GM12878 (cell line): ENCODE measurements at regions not wholly inside any gene's neighbourhood (a gene's known extent, or its start where the extent isn't known, plus 50 kb on each side); places are given as distances from the start of the nearest gene placed in this dataset.

Experiments used
- ATAC-seq: fragments of 200-7000 bp; cut with Tn5 transposase; 3 replicates; pipeline ENCODE4 v1.9.1; 2020; ENCODE audit warnings: mild to moderate bottlenecking, moderate library complexity
- BruUV-seq: library from RNA; stranded (reverse); fragments of 400-500 nt; replicated peaks from 2 replicates; lab custom pipeline; 2021; lab: Mats Ljungman, UMichigan
- CTCF ChIA-PET: fragments of 300-600 bp; sonication (Branson Sonifier 250); formaldehyde crosslinking; extraction: SDS; loops from one replicate; lab custom pipeline; 2021; ENCODE audit warnings: inconsistent platforms; lab: Yijun Ruan, JAX
- POLR2A ChIA-PET: fragments of 350-600 bp; formaldehyde crosslinking; extraction: SDS; loops from one replicate; lab custom pipeline; 2021; ENCODE audit warnings: inconsistent platforms; lab: Charles Lee
- RAD21 ChIA-PET: fragments of 300-600 bp; sonication (Branson Sonifier 250); formaldehyde crosslinking; loops from one replicate; lab custom pipeline; 2023; ENCODE audit warnings: antibody characterized with exemption; ENCODE audit not compliant: unreplicated experiment; lab: Charles Lee
- SMC1A ChIA-PET: fragments of 300-600 bp; sonication (Branson Sonifier 250); formaldehyde crosslinking; loops from one replicate; lab custom pipeline; 2023; ENCODE audit not compliant: unreplicated experiment, uncharacterized antibody; lab: Charles Lee
- DNase-seq: peaks from one replicate; pipeline ENCODE4 v3.0.0-alpha.2; 2011; ENCODE audit warnings: low read depth, low spot score
- FAIRE-seq: peaks from 3 replicates; lab custom pipeline; 2011; peaks lifted over from hg19 to GRCh38; lab: Jason Lieb, UNC
- H2AFZ ChIP-seq: 2 replicates; pipeline ENCODE4 v1.6.0; 2011; ENCODE audit warnings: low read depth, low read length, control low read depth; ENCODE audit not compliant: control insufficient read depth
- H3K27ac ChIP-seq: 2 replicates; pipeline ENCODE4 v1.5.1; 2011; ENCODE audit warnings: control low read depth; ENCODE audit not compliant: control insufficient read depth, insufficient read depth
- H3K27me3 ChIP-seq, 2 experiments: replicated peaks in 1 of 2; 2 replicates each; pipeline versions ENCODE4 v1.6.0 to v1.6.1; 2011; ENCODE audit warnings: low read length in 1 of 2; ENCODE audit not compliant: control insufficient read depth in 2 of 2, insufficient read depth in 2 of 2
- H3K36me3 ChIP-seq, 2 experiments: 2 replicates each; pipeline ENCODE4 v1.5.1; 2011; ENCODE audit warnings: low read length in 1 of 2; ENCODE audit not compliant: control insufficient read depth in 2 of 2, insufficient read depth in 2 of 2
- H3K4me1 ChIP-seq: 2 replicates; pipeline ENCODE4 v1.6.1; 2011; ENCODE audit warnings: mild to moderate bottlenecking, low read length, moderate library complexity, mixed read lengths; ENCODE audit not compliant: control insufficient read depth, insufficient read depth
- H3K4me2 ChIP-seq: 2 replicates; pipeline ENCODE4 v1.6.0; 2011; ENCODE audit warnings: control low read depth; ENCODE audit not compliant: control insufficient read depth, insufficient read depth
- H3K4me3 ChIP-seq: fragments of 200-600 bp; sonication (generic); 2 replicates; pipeline ENCODE4 v1.5.1; 2016
- H3K79me2 ChIP-seq: 2 replicates; pipeline ENCODE4 v1.6.0; 2011; ENCODE audit warnings: low read length; ENCODE audit not compliant: control insufficient read depth, insufficient read depth
- H3K9ac ChIP-seq: 2 replicates; pipeline ENCODE4 v1.8.0; 2011; ENCODE audit warnings: low read length, control low read depth, mixed read lengths; ENCODE audit not compliant: control insufficient read depth, insufficient read depth
- H3K9me3 ChIP-seq: replicated peaks from 3 replicates; pipeline ENCODE4 v1.5.1; 2011; ENCODE audit warnings: mild to moderate bottlenecking, low read length; ENCODE audit not compliant: control insufficient read depth, insufficient read depth
- H4K20me1 ChIP-seq: 2 replicates; pipeline ENCODE4 v1.6.0; 2011; ENCODE audit not compliant: control insufficient read depth, insufficient read depth
- BCL11A ChIP-seq: IDR thresholded peaks from 2 replicates; pipeline ENCODE4 v1.6.1; 2011; ENCODE audit warnings: low read depth, low read length
- BMI1 ChIP-seq: fragments of 450-650 bp; IDR thresholded peaks from 2 replicates; pipeline ENCODE4 v1.6.1; 2016; ENCODE audit warnings: mild to moderate bottlenecking, moderate library complexity, borderline replicate concordance
- CBX3 ChIP-seq: fragments of 200-600 bp; sonication (generic); IDR thresholded peaks from 2 replicates; pipeline ENCODE4 v1.6.1; 2016; ENCODE audit warnings: low read depth, borderline replicate concordance
- FOXK2 ChIP-seq: fragments of 450-650 bp; IDR thresholded peaks from 2 replicates; pipeline ENCODE4 v1.6.1; 2017; ENCODE audit warnings: mild to moderate bottlenecking, moderate library complexity
- IKZF2 ChIP-seq, 2 experiments: fragments of 450-650 bp; IDR thresholded peaks; 2 replicates each; pipeline ENCODE4 v1.6.1; 2017; ENCODE audit warnings: mild to moderate bottlenecking in 2 of 2, moderate library complexity in 2 of 2
- JUND ChIP-seq: IDR thresholded peaks from 2 replicates; pipeline ENCODE4 v1.6.1; 2012; ENCODE audit warnings: low read depth, mild to moderate bottlenecking, low read length, improper control_type of control experiment, moderate library complexity
- MAX ChIP-seq: IDR thresholded peaks from 2 replicates; pipeline ENCODE4 v1.6.1; 2012; ENCODE audit warnings: low read depth, low read length, improper control_type of control experiment
- MYB ChIP-seq: fragments of 150-350 bp; IDR thresholded peaks from 2 replicates; pipeline ENCODE4 v1.6.1; 2014; ENCODE audit warnings: mild to moderate bottlenecking, low read depth, low read length, borderline replicate concordance
- MYC ChIP-seq: IDR thresholded peaks from 2 replicates; pipeline ENCODE4 v1.6.1; 2011; ENCODE audit warnings: mild to moderate bottlenecking, low read length, moderate library complexity, inconsistent platforms; ENCODE audit not compliant: insufficient read depth, insufficient replicate concordance, insufficient read length, severe bottlenecking
- NFIC ChIP-seq: IDR thresholded peaks from 2 replicates; pipeline ENCODE4 v1.6.1; 2012; ENCODE audit warnings: low read depth, mild to moderate bottlenecking, inconsistent platforms, low read length, moderate library complexity
- NKRF ChIP-seq: fragments of 450-650 bp; conservative IDR thresholded peaks from 2 replicates; pipeline ENCODE4 v1.6.1; 2017; ENCODE audit warnings: mild to moderate bottlenecking, moderate library complexity
- NR2C1 ChIP-seq: fragments of 450-650 bp; IDR thresholded peaks from 2 replicates; pipeline ENCODE4 v1.6.1; 2017; ENCODE audit warnings: antibody characterized with exemption, mild to moderate bottlenecking, moderate library complexity
- NRF1 ChIP-seq: conservative IDR thresholded peaks from 2 replicates; pipeline ENCODE4 v1.6.1; 2011; ENCODE audit warnings: mild to moderate bottlenecking, low read depth, low read length, improper control_type of control experiment
- PAX5 ChIP-seq: IDR thresholded peaks from 2 replicates; pipeline ENCODE4 v1.6.1; 2011; ENCODE audit warnings: low read depth, low read length, borderline replicate concordance
- RAD51 ChIP-seq: fragments of 450-650 bp; IDR thresholded peaks from 2 replicates; pipeline ENCODE4 v1.6.1; 2016; ENCODE audit warnings: moderate library complexity, mild to moderate bottlenecking, inconsistent platforms
- RBBP5 ChIP-seq: fragments of 200-600 bp; sonication (generic); conservative IDR thresholded peaks from 2 replicates; pipeline ENCODE4 v1.6.1; 2016
- RCOR1 ChIP-seq: conservative IDR thresholded peaks from 2 replicates; pipeline ENCODE4 v1.6.1; 2012; ENCODE audit warnings: low read depth, low read length, improper control_type of control experiment
- YY1 ChIP-seq: IDR thresholded peaks from 2 replicates; pipeline ENCODE4 v1.6.1; 2011; ENCODE audit warnings: low read depth, mild to moderate bottlenecking, low read length
- ZNF274 ChIP-seq: IDR thresholded peaks from one replicate; pipeline ENCODE4 v1.8.0; 2011; ENCODE audit not compliant: insufficient read length, insufficient read depth
- WGBS: methylation state at CpG from one replicate; pipeline ENCODE4 v1.1.6; 2016; ENCODE audit warnings: low lambda C conversion rate; ENCODE audit not compliant: insufficient replicate concordance, insufficient coverage; ENCODE audit errors: missing lambda C conversion rate; 5-methylcytosine and 5-hydroxymethylcytosine counted together
- in situ Hi-C: fragments of 300-500 bp; cut with MboI; formaldehyde crosslinking; loops from 9 replicates; pipeline ENCODE4 v1.14.3; 2018; ENCODE audit warnings: mixed read lengths
- intact Hi-C: fragments of 100-400 bp; cut with micrococcal nuclease; formaldehyde crosslinking; loops from one replicate; pipeline ENCODE4 v1.14.2; 2022; ENCODE audit not compliant: unreplicated experiment
- TF ChIP-seq, protein P1 (sequence below): fragments of 450-650 bp; IDR thresholded peaks from 2 replicates; pipeline ENCODE4 v1.6.1; 2018; ENCODE audit warnings: mild to moderate bottlenecking, low read depth, moderate library complexity; ENCODE audit not compliant: partially characterized antibody

DNA sequence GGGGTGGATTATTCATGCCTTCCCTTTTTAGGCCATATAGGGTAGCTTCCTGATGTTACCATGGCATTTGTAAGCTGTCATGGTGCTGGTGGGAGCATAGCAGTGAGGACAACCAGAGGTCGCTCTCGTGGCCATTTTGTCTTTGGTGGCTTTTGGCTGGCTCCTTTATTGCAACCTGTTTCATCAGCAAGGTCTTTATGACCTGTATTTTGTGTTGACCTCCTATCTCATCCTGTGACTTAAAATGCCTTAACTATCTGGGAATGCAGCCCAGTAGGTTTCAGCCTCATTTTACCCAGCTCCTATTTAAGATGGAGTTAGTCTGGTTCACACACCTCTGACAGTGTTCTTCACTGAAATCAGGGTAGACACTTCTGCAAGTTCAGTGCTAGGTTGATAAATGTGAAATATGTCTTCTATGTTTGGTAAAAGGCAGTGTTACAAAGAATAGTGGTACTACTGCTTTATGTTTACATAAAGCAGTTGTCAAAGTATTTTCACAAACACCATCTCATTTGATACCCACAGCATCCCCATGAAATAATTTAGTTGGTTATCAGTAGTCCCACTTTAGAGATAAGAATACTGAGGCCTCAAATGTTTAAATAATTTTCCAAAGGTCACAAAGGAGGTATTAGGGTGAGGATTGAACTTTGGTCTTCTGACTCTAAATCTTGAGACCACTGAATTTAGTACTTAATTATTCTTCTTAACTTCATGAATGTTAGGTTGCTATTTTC is 77.1 kb upstream of the C4orf54 start:
- Histone ChIP-seq H3K27ac (no peak overlapping the region), H3K4me3 (no peak overlapping the region), H3K9ac (no peak overlapping the region), H2AFZ (no peak overlapping the region), H3K36me3 (no peaks in the 10 kb centered on the region), H3K27me3 (no peaks in the 10 kb centered on the region), H3K4me2 (no peak overlapping the region), H3K4me1 (no peaks in the 10 kb centered on the region), H4K20me1 (no peaks in the 10 kb centered on the region), H3K79me2 (no peaks in the 10 kb centered on the region), H3K9me3 (no peaks in the 10 kb centered on the region)
- RAD21 ChIA-PET, result no interaction called here
- POLR2A ChIA-PET, result no interaction called here
- 39% methylated on average over 2 of the region's 2 CpGs for whole genome bisulfite sequencing
- SMC1A ChIA-PET, result no interaction called here
- CTCF ChIA-PET, result no interaction called here
- no peak for FAIRE-seq
- TF ChIP-seq IKZF2 (IDR thresholded peaks at IDR 0.05), result no peak
- TF ChIP-seq CBX3, result no peak
- TF ChIP-seq MYC, result no peak
- no peak for TF ChIP-seq BMI1
- TF ChIP-seq NRF1, result no peak
- no peak for TF ChIP-seq NR2C1
- TF ChIP-seq, protein P1, sequence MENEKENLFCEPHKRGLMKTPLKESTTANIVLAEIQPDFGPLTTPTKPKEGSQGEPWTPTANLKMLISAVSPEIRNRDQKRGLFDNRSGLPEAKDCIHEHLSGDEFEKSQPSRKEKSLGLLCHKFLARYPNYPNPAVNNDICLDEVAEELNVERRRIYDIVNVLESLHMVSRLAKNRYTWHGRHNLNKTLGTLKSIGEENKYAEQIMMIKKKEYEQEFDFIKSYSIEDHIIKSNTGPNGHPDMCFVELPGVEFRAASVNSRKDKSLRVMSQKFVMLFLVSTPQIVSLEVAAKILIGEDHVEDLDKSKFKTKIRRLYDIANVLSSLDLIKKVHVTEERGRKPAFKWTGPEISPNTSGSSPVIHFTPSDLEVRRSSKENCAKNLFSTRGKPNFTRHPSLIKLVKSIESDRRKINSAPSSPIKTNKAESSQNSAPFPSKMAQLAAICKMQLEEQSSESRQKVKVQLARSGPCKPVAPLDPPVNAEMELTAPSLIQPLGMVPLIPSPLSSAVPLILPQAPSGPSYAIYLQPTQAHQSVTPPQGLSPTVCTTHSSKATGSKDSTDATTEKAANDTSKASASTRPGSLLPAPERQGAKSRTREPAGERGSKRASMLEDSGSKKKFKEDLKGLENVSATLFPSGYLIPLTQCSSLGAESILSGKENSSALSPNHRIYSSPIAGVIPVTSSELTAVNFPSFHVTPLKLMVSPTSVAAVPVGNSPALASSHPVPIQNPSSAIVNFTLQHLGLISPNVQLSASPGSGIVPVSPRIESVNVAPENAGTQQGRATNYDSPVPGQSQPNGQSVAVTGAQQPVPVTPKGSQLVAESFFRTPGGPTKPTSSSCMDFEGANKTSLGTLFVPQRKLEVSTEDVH, result no peak
- no peak for TF ChIP-seq MAX
- TF ChIP-seq FOXK2, result no peak
- TF ChIP-seq NKRF, result no peak
- TF ChIP-seq BCL11A, result no peak
- no peak for TF ChIP-seq RAD51
- TF ChIP-seq RCOR1, result no peak
- no peak for TF ChIP-seq JUND
- no peak for TF ChIP-seq MYB
- no peak for TF ChIP-seq YY1
- no peak for TF ChIP-seq NFIC
- no peak for TF ChIP-seq RBBP5
- TF ChIP-seq ZNF274, result no peak
- no peak for TF ChIP-seq PAX5
- in situ Hi-C loops (no loop called here), intact Hi-C loops (no loop called here)
- ATAC-seq, result no peak
- no TSS peak for BruUV-seq
- no peak for DNase-seq
